ENCODE measurements at regions not wholly inside any gene's neighbourhood (a gene's known extent, or its start where the extent isn't known, plus 50 kb on each side); places are given as distances from the start of the nearest gene placed in this dataset.
"Not testable (repeated sequence)": the region's sequence is repeated elsewhere in the genome, so short reads cannot be mapped to it uniquely, and the experiment has no call there.

- no peak for DNase-seq
These were observed 1354.5 kb downstream of the XPNPEP1 start for GRCh38 chr10:108568824-108569223.

DNA sequence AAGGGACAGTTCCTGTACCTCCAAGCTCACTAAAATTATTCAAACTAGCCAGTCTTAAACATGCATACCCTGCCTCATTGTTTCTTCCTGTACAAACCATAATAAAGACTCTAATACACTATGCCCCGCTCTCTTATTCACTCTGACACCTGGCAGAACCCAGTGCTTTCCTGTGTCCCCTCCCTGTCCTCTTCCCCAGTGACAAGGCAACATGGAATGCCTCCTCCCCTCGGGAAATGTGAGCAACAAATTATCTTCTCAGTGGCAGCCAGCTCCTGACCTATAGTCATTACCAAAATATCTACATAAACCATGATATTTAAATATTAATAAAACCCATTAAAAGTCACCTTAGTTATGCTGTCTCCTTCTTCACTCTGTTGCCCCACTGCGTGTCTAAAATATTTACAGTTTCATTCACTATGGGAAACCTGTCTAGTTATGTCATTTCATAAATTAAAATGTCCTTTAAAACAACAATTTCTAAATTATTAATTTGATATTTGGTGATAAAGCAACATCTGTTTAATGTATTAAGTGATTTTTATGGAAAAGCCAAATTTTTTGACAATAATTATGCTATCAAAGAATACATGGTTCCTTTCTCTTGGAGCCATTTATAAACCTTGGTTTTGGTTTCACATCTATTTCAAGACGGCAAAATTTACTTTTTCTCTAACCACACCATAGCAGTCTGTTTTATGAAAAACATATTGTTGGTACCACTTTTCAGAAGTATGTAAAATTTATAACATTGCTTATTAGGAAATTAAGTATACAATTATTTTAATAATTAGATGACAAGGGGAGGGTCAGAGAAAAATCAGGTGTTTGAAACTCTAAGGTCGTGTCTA, 1355.2 kb downstream of the XPNPEP1 start:
- DNase-seq = no peak

DNA sequence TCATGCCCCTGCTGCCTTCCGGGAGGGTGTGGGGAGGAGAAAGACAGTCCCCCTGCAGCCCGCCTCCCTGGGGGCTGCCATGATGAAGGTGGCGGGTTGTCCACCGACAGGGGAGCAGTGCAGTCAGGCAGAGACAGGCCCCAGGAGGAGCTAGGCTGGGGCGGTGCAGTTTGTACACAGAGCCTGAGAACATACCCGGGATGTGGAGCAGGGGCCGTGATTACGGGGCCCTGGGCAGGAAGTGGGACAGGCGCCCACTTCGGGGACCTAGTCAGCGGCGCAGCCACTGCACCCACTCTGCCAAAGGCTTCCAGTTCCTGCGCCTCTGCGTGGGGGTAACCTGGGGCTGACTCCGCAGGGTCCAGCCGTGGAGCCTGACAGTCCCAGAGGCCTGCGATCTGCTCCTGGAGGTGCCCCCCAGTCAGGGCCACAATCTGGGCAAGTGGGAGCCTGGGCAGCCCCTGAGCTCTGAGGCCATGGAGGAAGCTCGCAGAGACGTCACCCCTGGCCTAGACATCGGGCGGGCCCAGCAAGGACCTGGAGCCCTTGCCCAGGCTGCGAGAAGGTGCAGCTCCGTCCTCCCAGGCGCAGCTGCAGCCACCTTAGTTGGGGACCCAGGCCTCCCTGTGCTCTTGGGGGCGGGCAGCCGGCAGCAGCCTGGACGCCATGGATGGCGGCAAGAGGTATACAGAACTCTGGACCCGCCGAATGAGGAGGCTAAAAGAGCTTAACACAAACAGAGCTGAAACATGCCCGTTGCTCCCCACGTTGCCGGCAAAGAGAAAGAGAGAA, 1356.8 kb downstream of the XPNPEP1 start:
- no peak for DNase-seq

- DNase-seq = no peak
These were observed 1361.2 kb downstream of the XPNPEP1 start for GRCh38 chr10:108562105-108562504.

DNA sequence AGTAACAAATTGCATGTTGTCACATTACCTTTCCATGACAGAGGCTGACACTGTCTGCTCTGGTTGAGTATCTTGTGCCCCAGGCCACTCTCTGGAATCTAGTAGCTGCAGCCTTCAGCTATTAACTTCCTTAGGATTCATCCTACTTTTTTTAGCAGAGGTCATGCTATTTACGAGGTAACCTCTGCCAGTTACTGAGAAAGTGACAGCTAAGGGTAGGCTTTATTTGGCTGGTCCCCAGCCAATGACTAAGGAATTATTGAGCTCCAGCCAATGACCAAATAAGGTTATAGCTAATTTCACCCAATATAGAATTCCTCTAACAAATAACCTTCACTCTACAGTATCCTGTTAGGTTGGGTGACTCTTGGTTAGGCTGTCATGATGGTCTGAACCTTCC, 1361.7 kb downstream of the XPNPEP1 start:
- DNase-seq = no peak

GRCh38 chr10:108560488-108560887, 1362.8 kb downstream of the XPNPEP1 start:
- no peak for DNase-seq

GRCh38 chr10:108556186-108556585, 1367.1 kb downstream of the XPNPEP1 start:
- no peak for DNase-seq

GRCh38 chr10:108545921-108546320, 1377.4 kb downstream of the XPNPEP1 start:
- no peak for DNase-seq

GRCh38 chr10:108544500-108545120, 1378.7 kb downstream of the XPNPEP1 start:
- peak; percentile 9 to 21 for DNase-seq

DNA sequence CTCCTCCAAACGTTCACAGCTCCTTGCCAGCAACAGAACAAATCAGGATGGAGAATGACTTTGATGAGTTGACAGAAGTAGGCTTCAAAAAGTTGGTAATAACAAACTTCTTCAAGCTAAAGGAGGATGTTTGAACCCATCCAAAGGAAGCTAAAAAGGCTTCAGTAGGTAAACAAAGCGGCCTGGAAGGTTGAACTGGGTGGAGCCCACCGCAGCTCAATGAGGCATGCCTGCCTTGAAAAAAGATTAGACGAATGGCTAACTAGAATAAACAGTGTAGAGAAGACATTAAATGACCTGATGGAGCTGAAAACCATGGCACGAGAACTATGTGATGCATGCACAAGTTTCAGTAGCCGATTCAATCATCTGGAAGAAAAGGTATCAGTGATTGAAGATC, 1369.0 kb upstream of the SORCS1 start:
- DNase-seq = not testable (repeated sequence)

GRCh38 chr10:108523016-108523800, 1358.7 kb upstream of the SORCS1 start:
- DNase-seq = no peak

DNA sequence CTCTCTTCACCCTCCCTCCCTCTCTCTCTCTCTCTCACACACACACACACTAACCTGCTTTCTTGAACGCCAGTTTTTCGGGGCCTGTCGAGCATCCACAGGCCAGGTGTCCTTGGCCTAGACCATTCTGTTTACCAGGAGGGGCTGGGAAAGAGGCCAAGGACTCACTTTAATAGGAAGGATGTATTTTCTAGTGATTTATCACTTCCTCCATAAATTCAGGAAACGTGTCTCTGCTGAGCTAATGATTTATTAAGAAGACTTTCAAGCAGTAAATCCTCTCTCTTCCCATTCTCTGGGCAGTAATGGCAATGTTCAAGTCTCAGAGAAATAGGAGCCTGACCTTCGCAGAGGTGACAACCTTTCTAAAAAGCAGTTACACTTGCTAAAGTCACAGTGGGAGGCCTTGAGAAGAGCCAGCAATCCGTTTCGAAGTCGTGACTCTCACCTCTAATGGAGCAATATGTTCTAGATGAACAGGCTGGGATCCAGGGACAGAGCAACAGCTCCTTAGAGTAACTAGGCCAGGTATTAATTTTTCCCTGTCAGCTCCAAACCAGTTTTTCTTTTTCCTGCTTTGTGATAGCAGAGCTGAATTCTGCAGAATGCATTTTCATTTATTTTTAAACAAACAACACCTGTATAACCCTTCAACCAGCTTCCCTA, 1357.5 kb upstream of the SORCS1 start:
- DNase-seq = no peak

DNA sequence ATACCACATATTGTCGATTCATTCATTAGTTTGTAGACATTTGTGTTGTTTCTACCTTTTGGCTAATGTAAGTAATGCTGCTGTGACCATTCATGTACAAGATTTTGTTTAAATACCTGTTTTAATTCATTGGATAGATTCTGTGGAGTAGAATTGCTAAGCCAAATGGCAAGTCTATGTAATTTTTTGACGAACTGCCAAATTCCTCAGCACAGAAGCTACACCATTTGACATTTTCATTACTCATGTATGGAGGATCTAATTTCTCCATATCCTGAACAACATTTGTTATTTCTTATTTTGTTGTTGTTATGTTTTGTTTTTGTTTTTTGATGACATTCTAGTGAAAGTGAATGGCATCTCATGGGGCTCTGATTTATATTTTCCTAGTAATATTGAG, 1351.3 kb upstream of the SORCS1 start:
- DNase-seq = no peak

DNA sequence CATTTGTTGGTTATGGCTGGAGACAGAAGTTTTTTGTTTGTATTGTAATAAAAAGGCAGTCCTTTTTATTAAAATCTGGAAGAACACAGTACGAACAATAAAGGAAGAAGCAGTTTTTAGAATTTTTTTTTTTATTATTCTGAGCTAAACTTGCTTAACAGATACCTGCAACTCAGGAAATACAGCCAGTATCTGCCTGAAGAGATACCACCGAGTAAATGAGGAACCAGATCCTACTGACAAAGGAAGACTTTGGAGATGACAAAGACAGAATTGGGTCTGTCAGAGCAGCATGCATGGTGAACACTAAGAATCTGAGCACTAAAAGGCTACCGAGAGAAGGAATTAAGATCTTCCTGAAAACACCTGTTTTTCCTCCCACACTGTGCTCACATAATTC, 1335.9 kb upstream of the SORCS1 start:
- DNase-seq = no peak

DNA sequence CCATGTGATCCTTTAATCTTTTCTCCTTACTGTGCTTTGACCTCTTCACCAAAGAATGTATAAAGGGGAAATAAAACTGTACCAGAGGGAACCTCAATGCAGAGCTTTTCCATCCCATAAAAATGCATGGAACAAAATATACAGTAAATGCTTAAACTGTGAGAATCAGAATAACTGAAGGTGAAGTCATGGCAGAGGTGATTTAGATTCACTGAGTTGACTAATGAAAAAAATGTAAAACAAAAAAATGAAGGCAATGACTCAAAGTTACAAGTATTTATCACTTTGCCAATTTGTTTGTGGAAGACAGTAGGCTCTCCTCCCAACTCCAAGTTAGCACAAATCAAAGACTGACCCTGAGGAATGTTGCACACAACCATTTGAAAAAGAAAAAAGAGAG, 1331.6 kb upstream of the SORCS1 start:
- DNase-seq = no peak

DNA sequence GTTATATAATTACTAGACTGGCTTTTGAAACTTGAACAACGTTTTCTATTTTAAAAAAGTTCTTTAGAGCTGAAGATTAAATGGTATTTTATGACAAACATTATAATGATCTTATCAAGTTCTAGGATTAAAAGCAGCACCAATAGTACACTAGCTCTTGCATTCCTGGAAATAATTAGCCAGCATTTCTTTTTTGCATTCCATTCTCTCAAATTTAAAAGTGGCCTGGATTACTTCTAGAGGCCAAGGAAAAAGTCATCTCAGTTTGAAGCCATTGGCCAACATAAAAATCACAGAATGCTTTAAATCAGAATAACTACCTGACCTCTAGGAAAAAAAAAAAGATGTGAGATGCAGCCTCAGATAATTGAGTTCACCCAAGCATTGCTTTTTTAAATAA, 1326.4 kb upstream of the SORCS1 start:
- DNase-seq = no peak

DNA sequence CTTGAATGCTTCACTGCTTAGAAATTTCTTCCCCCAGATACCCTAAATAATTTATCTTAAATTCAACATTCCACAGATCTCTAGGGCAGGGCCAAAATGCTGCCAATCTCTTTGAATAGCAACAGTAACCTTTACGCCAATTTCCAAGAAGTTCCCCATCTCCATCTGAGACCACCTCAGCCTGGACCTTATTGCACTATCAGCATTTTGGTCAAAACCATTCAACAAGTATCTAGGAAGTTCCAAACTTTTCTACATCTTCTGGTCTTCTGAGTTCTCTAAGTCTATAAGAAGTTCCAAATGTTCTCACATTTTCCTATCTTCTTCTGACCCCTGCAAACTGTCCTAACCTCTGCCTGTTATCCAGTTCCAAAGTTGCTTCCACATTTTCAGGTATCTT, 1306.9 kb upstream of the SORCS1 start:
- DNase-seq = no peak

GRCh38 chr10:108469940-108470339, 1305.4 kb upstream of the SORCS1 start:
- DNase-seq = no peak

GRCh38 chr10:108465871-108466641, 1301.5 kb upstream of the SORCS1 start:
- no peak for DNase-seq

DNA sequence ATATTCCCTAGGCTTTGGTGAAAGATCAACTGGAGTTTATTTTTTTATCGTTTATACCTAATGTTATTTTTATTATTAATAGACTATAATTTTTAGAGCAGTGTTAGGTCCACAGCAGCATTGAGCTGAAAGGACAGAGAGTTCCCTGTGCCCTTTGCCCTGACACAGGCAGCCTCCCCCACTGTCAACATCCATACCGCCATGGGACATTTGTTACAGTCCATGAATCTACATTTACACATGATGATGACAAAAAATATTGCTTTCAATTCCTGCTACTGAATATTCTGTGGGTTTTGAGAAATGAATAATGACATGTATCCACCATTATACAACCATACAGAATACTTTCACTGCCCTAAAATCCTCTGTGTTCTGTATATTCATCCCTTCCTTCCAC, 1297.5 kb upstream of the SORCS1 start:
- no peak for DNase-seq

GRCh38 chr10:108454793-108455192, 1290.3 kb upstream of the SORCS1 start:
- DNase-seq = no peak

- DNase-seq = no peak
These were observed 1289.7 kb upstream of the SORCS1 start for GRCh38 chr10:108454224-108454623.

All from CD4-positive, alpha-beta T cell treated with Interferon alpha-2 for 1 hour (primary cell).